ENCODE measurements at regions not wholly inside any gene's neighbourhood (a gene's known extent, or its start where the extent isn't known, plus 50 kb on each side); places are given as distances from the start of the nearest gene placed in this dataset.

DNA sequence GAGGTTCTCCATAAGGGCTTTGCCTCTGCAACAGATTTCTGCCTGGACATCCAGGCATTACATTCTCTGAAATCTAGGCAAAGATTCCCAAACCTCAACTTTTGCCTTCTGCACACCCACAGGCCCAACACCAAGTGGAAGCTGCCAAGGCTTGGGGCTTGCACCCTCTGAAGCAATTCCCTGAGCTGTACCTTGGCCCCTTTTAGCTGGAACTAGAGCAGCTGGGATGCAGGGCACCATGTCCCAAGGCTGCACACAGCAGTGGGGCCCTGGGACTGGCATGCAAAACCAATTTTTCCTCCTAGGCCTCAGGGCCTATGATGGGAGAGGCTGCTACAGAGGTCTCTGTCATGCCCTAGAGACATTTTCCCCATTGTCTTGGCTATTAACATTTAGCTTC is 943.2 kb downstream of the PCDH17 start:
- TF ChIP-seq GATA2 (IDR thresholded peaks at IDR 0.05; ENCODE audit: low read depth, low read length), result no peak
- TF ChIP-seq GATA3 (IDR thresholded peaks at IDR 0.05; ENCODE audit: low read depth, low read length), result no peak

DNA sequence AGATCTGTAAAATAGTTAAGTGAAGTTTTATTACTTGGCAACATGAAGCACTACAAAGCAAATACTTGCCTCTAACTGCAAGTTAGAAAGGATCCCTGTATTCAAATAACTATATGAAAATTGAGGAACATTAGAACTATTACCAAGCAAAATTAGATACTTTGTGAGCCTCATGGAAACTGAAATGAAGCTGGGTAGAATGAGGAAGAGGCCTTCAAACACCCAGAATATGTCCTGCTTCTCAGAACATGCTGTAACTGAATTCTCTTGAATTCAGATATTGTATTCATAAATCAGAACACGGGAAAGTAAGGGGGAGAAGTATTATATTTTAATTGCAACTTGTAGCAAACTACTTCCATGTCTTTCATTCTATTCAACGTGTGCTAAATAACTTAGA is 947.9 kb downstream of the PCDH17 start:
- TF ChIP-seq GATA3 (IDR thresholded peaks at IDR 0.05; ENCODE audit: low read depth, low read length) (no peak), GATA2 (IDR thresholded peaks at IDR 0.05; ENCODE audit: low read depth, low read length) (no peak)

GRCh38 chr13:58583966-58584365 is 952.4 kb downstream of the PCDH17 start:
- TF ChIP-seq GATA3 (IDR thresholded peaks at IDR 0.05; ENCODE audit: low read depth, low read length), result no peak
- TF ChIP-seq GATA2 (IDR thresholded peaks at IDR 0.05; ENCODE audit: low read depth, low read length), result no peak

DNA sequence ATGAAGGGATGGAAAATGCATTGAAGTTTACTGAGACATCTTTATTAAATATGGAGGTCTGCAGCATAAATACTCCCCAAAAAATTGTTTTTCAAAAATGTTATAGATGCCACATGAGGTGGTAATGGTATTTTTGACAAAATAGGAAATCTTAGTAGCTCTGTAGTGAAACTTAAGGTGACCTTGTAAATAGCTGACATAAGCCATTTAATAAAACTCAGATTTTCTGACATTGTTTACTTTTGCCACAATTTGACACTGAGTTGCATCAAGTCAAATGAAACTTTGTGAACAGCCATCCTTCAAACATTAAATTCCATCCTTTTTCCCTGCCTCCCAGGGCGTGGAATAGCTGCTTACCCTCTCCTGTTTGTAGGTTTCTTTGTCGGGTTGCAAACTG is 953.1 kb downstream of the PCDH17 start:
- TF ChIP-seq GATA2 (IDR thresholded peaks at IDR 0.05; ENCODE audit: low read depth, low read length) (no peak), GATA3 (IDR thresholded peaks at IDR 0.05; ENCODE audit: low read depth, low read length) (no peak)

- no peak for TF ChIP-seq GATA3 (IDR thresholded peaks at IDR 0.05; ENCODE audit: low read depth, low read length)
- TF ChIP-seq GATA2 (IDR thresholded peaks at IDR 0.05; ENCODE audit: low read depth, low read length), result no peak
Observed at GRCh38 chr13:58587183-58587582, 955.6 kb downstream of the PCDH17 start.

- TF ChIP-seq GATA2 (IDR thresholded peaks at IDR 0.05; ENCODE audit: low read depth, low read length), result no peak
Observed at GRCh38 chr13:58592052-58592451, 960.5 kb downstream of the PCDH17 start.

- TF ChIP-seq GATA2 (IDR thresholded peaks at IDR 0.05; ENCODE audit: low read depth, low read length) (no peak), GATA3 (IDR thresholded peaks at IDR 0.05; ENCODE audit: low read depth, low read length) (no peak)
Observed at GRCh38 chr13:58592786-58593185, 961.2 kb downstream of the PCDH17 start.

GRCh38 chr13:58594747-58595600 is 963.4 kb downstream of the PCDH17 start:
- TF ChIP-seq GATA3 (IDR thresholded peaks at IDR 0.05; ENCODE audit: low read depth, low read length), result no peak
- no peak for TF ChIP-seq GATA2 (IDR thresholded peaks at IDR 0.05; ENCODE audit: low read depth, low read length)

- no peak for TF ChIP-seq GATA3 (IDR thresholded peaks at IDR 0.05; ENCODE audit: low read depth, low read length)
- TF ChIP-seq GATA2 (IDR thresholded peaks at IDR 0.05; ENCODE audit: low read depth, low read length), result no peak
Observed at GRCh38 chr13:58597552-58597951, 966.0 kb downstream of the PCDH17 start.

- no peak for TF ChIP-seq GATA2 (IDR thresholded peaks at IDR 0.05; ENCODE audit: low read depth, low read length)
- no peak for TF ChIP-seq GATA3 (IDR thresholded peaks at IDR 0.05; ENCODE audit: low read depth, low read length)
Observed at GRCh38 chr13:58598241-58598640, 966.7 kb downstream of the PCDH17 start.

- TF ChIP-seq GATA3 (IDR thresholded peaks at IDR 0.05; ENCODE audit: low read depth, low read length), result no peak
- no peak for TF ChIP-seq GATA2 (IDR thresholded peaks at IDR 0.05; ENCODE audit: low read depth, low read length)
Observed at GRCh38 chr13:58611117-58611516, 979.6 kb downstream of the PCDH17 start.

DNA sequence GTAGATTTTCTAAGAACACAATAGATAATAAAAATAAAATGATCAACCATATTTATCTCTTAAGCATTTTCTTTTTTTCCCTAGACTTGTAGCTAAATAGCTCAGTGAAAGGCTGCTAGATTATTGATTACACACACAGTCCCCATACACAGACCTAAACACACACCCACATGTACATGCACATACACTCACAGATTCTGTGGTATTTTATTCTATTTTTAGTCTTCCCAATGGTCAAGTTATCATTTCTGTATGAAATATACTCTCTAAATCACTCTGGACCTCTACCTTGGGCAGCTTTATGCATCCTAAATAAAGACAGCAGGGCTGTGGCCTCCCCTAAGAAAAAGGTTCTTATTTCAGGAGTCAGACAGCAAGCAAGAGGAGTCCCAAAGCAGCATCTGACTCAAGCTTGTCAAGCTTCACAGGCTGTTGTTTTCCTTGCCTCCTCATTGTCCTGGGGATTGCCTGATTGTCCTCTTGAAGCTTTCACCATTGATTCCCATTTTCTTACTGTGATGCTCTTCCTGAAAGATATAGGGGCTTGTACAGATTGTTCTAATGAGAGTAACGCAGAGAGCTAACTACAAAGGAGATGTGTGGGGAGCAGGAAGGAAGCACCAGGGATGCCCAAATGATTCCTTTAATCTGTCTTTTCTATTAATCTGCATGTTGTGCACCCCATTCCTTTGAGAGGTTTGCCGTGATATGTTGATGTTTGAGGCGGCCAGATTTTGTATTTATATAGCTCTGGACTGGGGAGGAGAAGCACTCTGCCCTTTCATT is 986.5 kb downstream of the PCDH17 start:
- TF ChIP-seq GATA2 (IDR thresholded peaks at IDR 0.05; ENCODE audit: low read depth, low read length), result no peak
- no peak for TF ChIP-seq GATA3 (IDR thresholded peaks at IDR 0.05; ENCODE audit: low read depth, low read length)

DNA sequence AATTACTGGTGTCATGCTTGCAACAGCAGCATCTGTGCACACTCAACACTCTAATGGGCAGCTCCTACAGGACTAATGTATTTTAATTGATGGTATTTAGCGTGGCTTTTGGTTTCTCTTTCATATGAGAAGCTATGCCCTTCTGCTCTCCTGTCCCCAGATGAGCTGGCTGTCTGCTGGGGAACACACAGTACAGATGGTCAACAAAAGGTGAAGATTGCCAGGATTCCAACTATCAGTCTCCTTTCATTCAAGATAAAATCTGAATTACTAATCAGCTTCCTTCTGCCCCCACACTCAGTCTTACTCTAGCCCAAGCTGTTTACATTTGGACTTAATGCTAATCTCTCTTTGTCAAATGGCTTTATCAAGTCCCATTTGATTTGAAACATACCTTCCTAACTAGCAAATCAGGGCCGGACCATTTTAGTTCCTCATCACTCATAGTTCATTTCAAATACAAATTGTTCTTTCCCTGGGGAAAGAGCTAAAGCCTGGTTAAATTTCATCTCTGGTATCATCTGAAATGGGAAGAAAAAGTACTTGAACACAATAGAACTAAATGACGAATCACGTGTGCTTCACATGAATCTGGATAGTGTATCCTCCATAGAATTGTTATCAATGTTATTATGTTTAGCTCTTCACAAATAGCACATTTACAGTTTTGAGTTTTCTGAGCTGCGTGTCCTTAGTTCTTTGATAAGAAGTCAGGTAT is 988.0 kb downstream of the PCDH17 start:
- TF ChIP-seq GATA3 (IDR thresholded peaks at IDR 0.05; ENCODE audit: low read depth, low read length), result peak; percentile 90
- peak; percentile 89 for TF ChIP-seq GATA2 (IDR thresholded peaks at IDR 0.05; ENCODE audit: low read depth, low read length)

GRCh38 chr13:58620176-58620575 is 988.6 kb downstream of the PCDH17 start:
- no peak for TF ChIP-seq GATA2 (IDR thresholded peaks at IDR 0.05; ENCODE audit: low read depth, low read length)
- TF ChIP-seq GATA3 (IDR thresholded peaks at IDR 0.05; ENCODE audit: low read depth, low read length), result no peak

Data from SH-SY5Y (cell line).